HCT116 (cell line): ENCODE measurements at regions not wholly inside any gene's neighbourhood (a gene's known extent, or its start where the extent isn't known, plus 50 kb on each side); places are given as distances from the start of the nearest gene placed in this dataset.

ENCODE experiments used
- ATAC-seq: fragments of 200-7000 bp; cut with Tn5 transposase; 2 replicates; pipeline ENCODE4 v1.9.1; 2020; ENCODE audit warnings: mild to moderate bottlenecking, moderate library complexity
- BruUV-seq: library from RNA; stranded (reverse); fragments of 400-500 nt; replicated peaks from 2 replicates; lab custom pipeline; 2021; lab: Mats Ljungman, UMichigan
- CTCF ChIA-PET: fragments of 300-600 bp; sonication (Branson Sonifier 250); formaldehyde crosslinking; loops from one replicate; lab custom pipeline; 2021; ENCODE audit warnings: antibody characterized with exemption; lab: Charles Lee
- POLR2A ChIA-PET: fragments of 300-600, 350-600 bp; sonication (Branson Sonifier 250); formaldehyde crosslinking; loops from one replicate; lab custom pipeline; 2021; ENCODE audit warnings: antibody characterized with exemption; lab: Charles Lee
- RAD21 ChIA-PET, 2 experiments: fragments of 300-600 bp; sonication (Branson Sonifier 250); formaldehyde crosslinking; loops; one replicate each; lab custom pipeline; 2023; ENCODE audit warnings: low total read pairs in 2 of 2; ENCODE audit not compliant: uncharacterized antibody in 2 of 2, unreplicated experiment in 2 of 2, low non-redundant PET in 1 of 2; lab: Charles Lee
- DNase-seq: peaks from one replicate; pipeline ENCODE4 v3.0.0-alpha.2; 2010; ENCODE audit warnings: low read depth, low spot score
- H2AFZ ChIP-seq: fragments of 200-600 bp; shearing (Covaris generic), sonication (generic); 2 replicates; pipeline ENCODE4 v1.6.1; 2017; ENCODE audit warnings: low read depth, mixed run types, mixed read lengths, antibody characterized with exemption, low read length; ENCODE audit not compliant: poor library complexity, severe bottlenecking
- H3K27ac ChIP-seq: 2 replicates; pipeline ENCODE4 v1.5.1; 2012; ENCODE audit warnings: low read depth, low read length
- H3K27me3 ChIP-seq: fragments of 200-600 bp; sonication (generic); 2 replicates; pipeline ENCODE4 v1.6.1; 2016; ENCODE audit warnings: mixed run types, low read length, mixed read lengths; ENCODE audit not compliant: insufficient read depth
- H3K36me3 ChIP-seq, 2 experiments: fragments of 200-500 bp in 1 of 2; fragments of 200-600 bp in 1 of 2; sonication (Bioruptor generic) in 1 of 2; sonication (generic) in 1 of 2; 2 replicates each; pipeline versions ENCODE4 v1.5.1 to v1.6.1; 2014 to 2016; ENCODE audit warnings: low read length in 2 of 2, inconsistent platforms in 1 of 2, mixed read lengths in 1 of 2, mixed run types in 1 of 2; ENCODE audit not compliant: insufficient read depth in 2 of 2, control insufficient read depth in 1 of 2
- H3K4me1 ChIP-seq, 2 experiments: fragments of 200-600 bp in 1 of 2; sonication (generic) in 1 of 2; 2 replicates each; pipeline versions ENCODE4 v1.5.1 to v1.6.1; 2012 to 2017; ENCODE audit warnings: low read length in 2 of 2, inconsistent platforms in 1 of 2, mild to moderate bottlenecking in 1 of 2, mixed read lengths in 1 of 2, mixed run types in 1 of 2, moderate library complexity in 1 of 2; ENCODE audit not compliant: insufficient read depth in 2 of 2, control insufficient read depth in 1 of 2
- H3K4me2 ChIP-seq: fragments of 200-600 bp; sonication (generic); 2 replicates; pipeline ENCODE4 v1.6.1; 2017; ENCODE audit warnings: mixed run types, low read length, mixed read lengths
- H3K4me3 ChIP-seq, 2 experiments: fragments of 200-600 bp in 1 of 2; sonication (generic) in 1 of 2; replicated peaks in 1 of 2; 2 replicates each; pipeline ENCODE4 v1.5.1; 2011 to 2016; ENCODE audit warnings: low read length in 2 of 2, control low read depth in 1 of 2, low read depth in 1 of 2, mild to moderate bottlenecking in 1 of 2, mixed read lengths in 1 of 2, mixed run types in 1 of 2
- H3K79me2 ChIP-seq: fragments of 200-600 bp; sonication (generic); 2 replicates; pipeline ENCODE4 v1.6.1; 2017; ENCODE audit warnings: mild to moderate bottlenecking, mixed run types, low read length, moderate library complexity, mixed read lengths; ENCODE audit not compliant: insufficient read depth
- H3K9ac ChIP-seq: fragments of 200-600 bp; sonication (generic); 2 replicates; pipeline ENCODE4 v1.6.1; 2016; ENCODE audit warnings: low read length, mixed read lengths
- H3K9me2 ChIP-seq: fragments of 200-600 bp; sonication (generic), shearing (Covaris generic); 2 replicates; pipeline ENCODE4 v1.6.1; 2017; ENCODE audit warnings: mixed run types, mild to moderate bottlenecking, moderate library complexity; ENCODE audit not compliant: insufficient read depth
- H3K9me3 ChIP-seq, 2 experiments: fragments of 200-500 bp in 1 of 2; fragments of 200-600 bp in 1 of 2; sonication (Bioruptor generic) in 1 of 2; sonication (generic) in 1 of 2; 2 replicates each; pipeline ENCODE4 v1.6.1; 2014 to 2017; ENCODE audit warnings: low read length in 2 of 2, mixed read lengths in 2 of 2, inconsistent platforms in 1 of 2, low read depth in 1 of 2, mild to moderate bottlenecking in 1 of 2, mixed run types in 1 of 2, moderate library complexity in 1 of 2; ENCODE audit not compliant: control insufficient read depth in 1 of 2, insufficient read depth in 1 of 2
- H4K20me1 ChIP-seq: fragments of 200-600 bp; sonication (generic), shearing (Covaris generic); 2 replicates; pipeline ENCODE4 v1.6.1; 2017; ENCODE audit warnings: mixed run types, mild to moderate bottlenecking, moderate library complexity; ENCODE audit not compliant: insufficient read depth
- CBX3 ChIP-seq: IDR thresholded peaks from 2 replicates; pipeline ENCODE4 v1.6.1; 2012; ENCODE audit warnings: low read depth
- CEBPB ChIP-seq: IDR thresholded peaks from 2 replicates; pipeline ENCODE4 v1.6.1; 2012; ENCODE audit warnings: low read depth
- EGR1 ChIP-seq: IDR thresholded peaks from 2 replicates; pipeline ENCODE4 v1.6.1; 2012; ENCODE audit warnings: low read depth
- ELF1 ChIP-seq: IDR thresholded peaks from 2 replicates; pipeline ENCODE4 v1.6.1; 2012; ENCODE audit warnings: low read depth, borderline replicate concordance
- EZH2 ChIP-seq: fragments of 200-600 bp; sonication (generic); IDR thresholded peaks from 2 replicates; pipeline ENCODE4 v1.6.1; 2017; ENCODE audit warnings: antibody characterized with exemption, mixed run types
- EZH2phosphoT487 ChIP-seq: fragments of 200-600 bp; IDR thresholded peaks from 2 replicates; pipeline ENCODE4 v1.6.1; 2018; ENCODE audit warnings: antibody characterized with exemption, borderline replicate concordance
- FOSL1 ChIP-seq: IDR thresholded peaks from 2 replicates; pipeline ENCODE4 v1.6.1; 2012; ENCODE audit warnings: low read depth
- JUND ChIP-seq: IDR thresholded peaks from 2 replicates; pipeline ENCODE4 v1.6.1; 2012
- POLR2A ChIP-seq: IDR thresholded peaks from 2 replicates; pipeline ENCODE4 v1.7.0; 2011; ENCODE audit warnings: borderline replicate concordance; ENCODE audit not compliant: insufficient read depth, insufficient read length; ENCODE audit errors: extremely low read depth
- POLR2AphosphoS5 ChIP-seq: IDR thresholded peaks from 2 replicates; pipeline ENCODE4 v1.6.1; 2011; ENCODE audit warnings: mild to moderate bottlenecking, low read depth, low read length, moderate library complexity
- RAD21 ChIP-seq: IDR thresholded peaks from 2 replicates; pipeline ENCODE4 v1.6.1; 2012; ENCODE audit warnings: low read depth, mild to moderate bottlenecking
- SIN3A ChIP-seq: IDR thresholded peaks from 2 replicates; pipeline ENCODE4 v1.6.1; 2012; ENCODE audit warnings: low read depth
- SP1 ChIP-seq: IDR thresholded peaks from 2 replicates; pipeline ENCODE4 v1.6.1; 2012; ENCODE audit warnings: low read depth
- SRF ChIP-seq: IDR thresholded peaks from 2 replicates; pipeline ENCODE4 v1.6.1; 2012; ENCODE audit warnings: low read depth
- TCF7L2 ChIP-seq: IDR thresholded peaks from 2 replicates; pipeline ENCODE4 v1.7.0; 2011; ENCODE audit warnings: borderline replicate concordance, inconsistent platforms; ENCODE audit not compliant: insufficient read depth, insufficient read length; ENCODE audit errors: extremely low read depth
- YY1 ChIP-seq: IDR thresholded peaks from 2 replicates; pipeline ENCODE4 v1.6.1; 2011; ENCODE audit warnings: low read length, low read depth, moderate library complexity, mild to moderate bottlenecking; ENCODE audit not compliant: insufficient replicate concordance; ENCODE audit errors: extremely low read depth
- intact Hi-C: fragments of 100-400 bp; cut with micrococcal nuclease; formaldehyde crosslinking; loops from 2 replicates; pipeline ENCODE4 v1.10.0; 2022
- TF ChIP-seq, protein P1 (sequence below): IDR thresholded peaks from 2 replicates; pipeline ENCODE4 v1.6.1; 2012; ENCODE audit warnings: low read depth
- TF ChIP-seq, protein P2 (sequence below), 3 experiments: fragments of 200-600 bp in 1 of 3; sonication (generic) in 1 of 3; IDR thresholded peaks in 2 of 3; conservative IDR thresholded peaks in 1 of 3; 2 replicates each; pipeline ENCODE4 v1.5.1; 2012 to 2017; ENCODE audit warnings: low read depth in 2 of 3, low read length in 2 of 3, antibody characterized with exemption in 1 of 3, borderline replicate concordance in 1 of 3, control low read depth in 1 of 3, mild to moderate bottlenecking in 1 of 3, mixed read lengths in 1 of 3, mixed run types in 1 of 3, moderate library complexity in 1 of 3; ENCODE audit not compliant: insufficient read depth in 1 of 3
- TF ChIP-seq, protein P3 (sequence below): IDR thresholded peaks from 2 replicates; pipeline ENCODE4 v1.6.1; 2012
- TF ChIP-seq, protein P4 (sequence below): IDR thresholded peaks from 2 replicates; pipeline ENCODE4 v1.6.1; 2011; ENCODE audit warnings: mild to moderate bottlenecking, low read length, moderate library complexity; ENCODE audit not compliant: insufficient replicate concordance; ENCODE audit errors: extremely low read depth

DNA sequence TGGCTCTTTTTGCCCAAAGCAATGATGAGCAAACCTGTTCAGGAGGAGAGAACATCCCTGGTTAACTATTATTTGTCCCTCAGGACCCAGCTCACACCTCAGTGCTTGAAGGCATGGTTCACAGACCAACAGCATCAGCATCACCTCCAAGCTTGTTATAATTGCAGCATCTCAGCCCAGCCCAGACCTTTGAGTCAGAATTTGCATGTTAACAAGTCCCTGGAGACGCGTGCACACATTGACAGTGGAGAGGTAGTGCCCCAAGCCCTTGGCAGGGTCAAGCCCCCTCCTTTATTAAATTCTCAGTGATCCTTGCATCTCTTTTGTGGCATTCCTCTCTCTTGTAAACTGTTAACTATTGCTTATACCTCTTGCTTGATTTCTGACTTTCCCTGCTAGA lies 488.6 kb downstream of the HAPSTR1 start:
- CTCF ChIA-PET = no interaction called here
- intact Hi-C loops = no loop called here
- DNase-seq = no peak

More for the DNA sequence above, 488.6 kb downstream of the HAPSTR1 start:
- Histone ChIP-seq H4K20me1 (no peaks in the 10 kb centered on the region), H3K4me3 (no peak overlapping the region), H3K9me3 (no peaks in the 10 kb centered on the region), H3K79me2 (no peaks in the 10 kb centered on the region), H3K27me3 (0 out of 2 replicates have a peak, but pooled peaks cover 9% of the 10 kb centered on the region), H3K4me2 (no peak overlapping the region), H3K9ac (no peak overlapping the region), H3K36me3 (no peaks in the 10 kb centered on the region), H3K9me2 (no peaks in the 10 kb centered on the region), H3K27ac (no peak overlapping the region), H2AFZ (no peak overlapping the region), H3K4me1 (0 out of 4 replicates have a peak, but pooled peaks cover 0 to 3% of the 10 kb centered on the region in 2 experiments)
- RAD21 ChIA-PET = no interaction called here
- TF ChIP-seq JUND (no peak), CEBPB (no peak), TCF7L2 (no peak), RAD21 (no peak), SP1 (no peak), EGR1 (no peak), YY1 (no peak), CBX3 (no peak), EZH2phosphoT487 (no peak), SRF (no peak), POLR2A (no peak), SIN3A (no peak), POLR2AphosphoS5 (no peak), ELF1 (no peak), EZH2 (no peak), FOSL1 (no peak)
- TF ChIP-seq, protein P1, sequence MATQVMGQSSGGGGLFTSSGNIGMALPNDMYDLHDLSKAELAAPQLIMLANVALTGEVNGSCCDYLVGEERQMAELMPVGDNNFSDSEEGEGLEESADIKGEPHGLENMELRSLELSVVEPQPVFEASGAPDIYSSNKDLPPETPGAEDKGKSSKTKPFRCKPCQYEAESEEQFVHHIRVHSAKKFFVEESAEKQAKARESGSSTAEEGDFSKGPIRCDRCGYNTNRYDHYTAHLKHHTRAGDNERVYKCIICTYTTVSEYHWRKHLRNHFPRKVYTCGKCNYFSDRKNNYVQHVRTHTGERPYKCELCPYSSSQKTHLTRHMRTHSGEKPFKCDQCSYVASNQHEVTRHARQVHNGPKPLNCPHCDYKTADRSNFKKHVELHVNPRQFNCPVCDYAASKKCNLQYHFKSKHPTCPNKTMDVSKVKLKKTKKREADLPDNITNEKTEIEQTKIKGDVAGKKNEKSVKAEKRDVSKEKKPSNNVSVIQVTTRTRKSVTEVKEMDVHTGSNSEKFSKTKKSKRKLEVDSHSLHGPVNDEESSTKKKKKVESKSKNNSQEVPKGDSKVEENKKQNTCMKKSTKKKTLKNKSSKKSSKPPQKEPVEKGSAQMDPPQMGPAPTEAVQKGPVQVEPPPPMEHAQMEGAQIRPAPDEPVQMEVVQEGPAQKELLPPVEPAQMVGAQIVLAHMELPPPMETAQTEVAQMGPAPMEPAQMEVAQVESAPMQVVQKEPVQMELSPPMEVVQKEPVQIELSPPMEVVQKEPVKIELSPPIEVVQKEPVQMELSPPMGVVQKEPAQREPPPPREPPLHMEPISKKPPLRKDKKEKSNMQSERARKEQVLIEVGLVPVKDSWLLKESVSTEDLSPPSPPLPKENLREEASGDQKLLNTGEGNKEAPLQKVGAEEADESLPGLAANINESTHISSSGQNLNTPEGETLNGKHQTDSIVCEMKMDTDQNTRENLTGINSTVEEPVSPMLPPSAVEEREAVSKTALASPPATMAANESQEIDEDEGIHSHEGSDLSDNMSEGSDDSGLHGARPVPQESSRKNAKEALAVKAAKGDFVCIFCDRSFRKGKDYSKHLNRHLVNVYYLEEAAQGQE = no peak
- TF ChIP-seq, protein P2, sequence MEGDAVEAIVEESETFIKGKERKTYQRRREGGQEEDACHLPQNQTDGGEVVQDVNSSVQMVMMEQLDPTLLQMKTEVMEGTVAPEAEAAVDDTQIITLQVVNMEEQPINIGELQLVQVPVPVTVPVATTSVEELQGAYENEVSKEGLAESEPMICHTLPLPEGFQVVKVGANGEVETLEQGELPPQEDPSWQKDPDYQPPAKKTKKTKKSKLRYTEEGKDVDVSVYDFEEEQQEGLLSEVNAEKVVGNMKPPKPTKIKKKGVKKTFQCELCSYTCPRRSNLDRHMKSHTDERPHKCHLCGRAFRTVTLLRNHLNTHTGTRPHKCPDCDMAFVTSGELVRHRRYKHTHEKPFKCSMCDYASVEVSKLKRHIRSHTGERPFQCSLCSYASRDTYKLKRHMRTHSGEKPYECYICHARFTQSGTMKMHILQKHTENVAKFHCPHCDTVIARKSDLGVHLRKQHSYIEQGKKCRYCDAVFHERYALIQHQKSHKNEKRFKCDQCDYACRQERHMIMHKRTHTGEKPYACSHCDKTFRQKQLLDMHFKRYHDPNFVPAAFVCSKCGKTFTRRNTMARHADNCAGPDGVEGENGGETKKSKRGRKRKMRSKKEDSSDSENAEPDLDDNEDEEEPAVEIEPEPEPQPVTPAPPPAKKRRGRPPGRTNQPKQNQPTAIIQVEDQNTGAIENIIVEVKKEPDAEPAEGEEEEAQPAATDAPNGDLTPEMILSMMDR (IDR thresholded peaks at IDR 0.05 in 2 of 3, conservative IDR thresholded peaks at IDR 0.05 in 1 of 3; ENCODE audit: borderline replicate concordance in 1 of 3, insufficient read depth in 1 of 3, low read depth in 2 of 3, low read length in 2 of 3) = no peak
- TF ChIP-seq, protein P3, sequence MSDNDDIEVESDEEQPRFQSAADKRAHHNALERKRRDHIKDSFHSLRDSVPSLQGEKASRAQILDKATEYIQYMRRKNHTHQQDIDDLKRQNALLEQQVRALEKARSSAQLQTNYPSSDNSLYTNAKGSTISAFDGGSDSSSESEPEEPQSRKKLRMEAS = no peak
- TF ChIP-seq, protein P4, sequence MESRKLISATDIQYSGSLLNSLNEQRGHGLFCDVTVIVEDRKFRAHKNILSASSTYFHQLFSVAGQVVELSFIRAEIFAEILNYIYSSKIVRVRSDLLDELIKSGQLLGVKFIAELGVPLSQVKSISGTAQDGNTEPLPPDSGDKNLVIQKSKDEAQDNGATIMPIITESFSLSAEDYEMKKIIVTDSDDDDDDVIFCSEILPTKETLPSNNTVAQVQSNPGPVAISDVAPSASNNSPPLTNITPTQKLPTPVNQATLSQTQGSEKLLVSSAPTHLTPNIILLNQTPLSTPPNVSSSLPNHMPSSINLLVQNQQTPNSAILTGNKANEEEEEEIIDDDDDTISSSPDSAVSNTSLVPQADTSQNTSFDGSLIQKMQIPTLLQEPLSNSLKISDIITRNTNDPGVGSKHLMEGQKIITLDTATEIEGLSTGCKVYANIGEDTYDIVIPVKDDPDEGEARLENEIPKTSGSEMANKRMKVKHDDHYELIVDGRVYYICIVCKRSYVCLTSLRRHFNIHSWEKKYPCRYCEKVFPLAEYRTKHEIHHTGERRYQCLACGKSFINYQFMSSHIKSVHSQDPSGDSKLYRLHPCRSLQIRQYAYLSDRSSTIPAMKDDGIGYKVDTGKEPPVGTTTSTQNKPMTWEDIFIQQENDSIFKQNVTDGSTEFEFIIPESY = no peak
- BruUV-seq = no TSS peak
- POLR2A ChIA-PET = no interaction called here
- ATAC-seq = no peak
